GM12891 (cell line): ENCODE measurements at regions not wholly inside any gene's neighbourhood (a gene's known extent, or its start where the extent isn't known, plus 50 kb on each side); places are given as distances from the start of the nearest gene placed in this dataset.

Experiments used
- DNase-seq: peaks from one replicate; pipeline ENCODE4 v3.0.0; 2011; ENCODE audit warnings: low spot score; ENCODE audit not compliant: insufficient read length
- FAIRE-seq: peaks from 2 replicates; lab custom pipeline; 2011; peaks lifted over from hg19 to GRCh38; lab: Jason Lieb, UNC
- PAX5 ChIP-seq: IDR thresholded peaks from 2 replicates; pipeline ENCODE4 v1.6.1; 2011; ENCODE audit warnings: low read length, moderate library complexity, mild to moderate bottlenecking; ENCODE audit not compliant: insufficient read depth, severe bottlenecking
- POLR2A ChIP-seq: IDR thresholded peaks from 2 replicates; pipeline ENCODE4 v1.6.1; 2011; ENCODE audit warnings: low read depth, low read length, control low read depth
- POLR2AphosphoS5 ChIP-seq: IDR thresholded peaks from 2 replicates; pipeline ENCODE4 v1.6.1; 2011; ENCODE audit warnings: low read depth, low read length, control low read depth
- POU2F2 ChIP-seq: IDR thresholded peaks from 2 replicates; pipeline ENCODE4 v1.6.1; 2011; ENCODE audit warnings: low read depth, mild to moderate bottlenecking, control low read depth, low read length, moderate library complexity
- SPI1 ChIP-seq: IDR thresholded peaks from 2 replicates; pipeline ENCODE4 v1.6.1; 2011; ENCODE audit warnings: low read depth, low read length, control low read depth
- TAF1 ChIP-seq: IDR thresholded peaks from 2 replicates; pipeline ENCODE4 v1.6.1; 2011; ENCODE audit warnings: low read depth, low read length, control low read depth

GRCh38 chr4:32147446-32148085, 1427.4 kb downstream of the PCDH7 start:
- no peak for TF ChIP-seq POLR2A
- no peak for TF ChIP-seq POLR2AphosphoS5
- no peak for TF ChIP-seq PAX5
- no peak for TF ChIP-seq POU2F2
- no peak for TF ChIP-seq TAF1
- TF ChIP-seq SPI1, result no peak
- FAIRE-seq (no peak), DNase-seq (no peak)

GRCh38 chr4:32148111-32148666, 1428.0 kb downstream of the PCDH7 start:
- FAIRE-seq (no peak), DNase-seq (no peak)
- no peak for TF ChIP-seq SPI1
- TF ChIP-seq POLR2A, result no peak
- TF ChIP-seq PAX5, result no peak
- TF ChIP-seq POU2F2, result no peak

GRCh38 chr4:32158961-32159360, 1438.8 kb downstream of the PCDH7 start:
- no peak for DNase-seq
- TF ChIP-seq POU2F2 (no peak), SPI1 (no peak), POLR2A (no peak), POLR2AphosphoS5 (no peak), PAX5 (no peak), TAF1 (no peak)
- FAIRE-seq, result no peak

GRCh38 chr4:32161392-32161791, 1441.2 kb downstream of the PCDH7 start:
- FAIRE-seq (no peak), DNase-seq (no peak)
- TF ChIP-seq POU2F2 (no peak), TAF1 (no peak), SPI1 (no peak), POLR2A (no peak), PAX5 (no peak), POLR2AphosphoS5 (no peak)

GRCh38 chr4:32163125-32163524, 1443.0 kb downstream of the PCDH7 start:
- DNase-seq, result no peak
- no peak for TF ChIP-seq SPI1
- TF ChIP-seq POLR2A, result no peak
- no peak for TF ChIP-seq POU2F2
- TF ChIP-seq PAX5, result no peak
- no peak for TF ChIP-seq POLR2AphosphoS5
- no peak for TF ChIP-seq TAF1
- FAIRE-seq, result no peak

GRCh38 chr4:32169841-32170240, 1449.7 kb downstream of the PCDH7 start:
- TF ChIP-seq POU2F2 (no peak), SPI1 (no peak), POLR2A (no peak)
- FAIRE-seq (no peak), DNase-seq (no peak)

GRCh38 chr4:32172086-32172485, 1451.9 kb downstream of the PCDH7 start:
- DNase-seq (no peak), FAIRE-seq (no peak)
- TF ChIP-seq POLR2A (no peak), SPI1 (no peak), POU2F2 (no peak), PAX5 (no peak), POLR2AphosphoS5 (no peak), TAF1 (no peak)

- TF ChIP-seq POU2F2, result no peak
- no peak for TF ChIP-seq POLR2A
- no peak for TF ChIP-seq TAF1
- no peak for TF ChIP-seq SPI1
- no peak for TF ChIP-seq PAX5
- TF ChIP-seq POLR2AphosphoS5, result no peak
- no peak for FAIRE-seq
- DNase-seq, result no peak
These were observed 1452.6 kb downstream of the PCDH7 start for GRCh38 chr4:32172761-32173160.

GRCh38 chr4:32180086-32180485, 1459.9 kb downstream of the PCDH7 start:
- TF ChIP-seq POU2F2, result no peak
- no peak for TF ChIP-seq POLR2AphosphoS5
- TF ChIP-seq TAF1, result no peak
- no peak for TF ChIP-seq POLR2A
- TF ChIP-seq PAX5, result no peak
- TF ChIP-seq SPI1, result no peak
- no peak for DNase-seq
- no peak for FAIRE-seq

- TF ChIP-seq POU2F2, result no peak
- no peak for TF ChIP-seq PAX5
- TF ChIP-seq TAF1, result no peak
- no peak for TF ChIP-seq POLR2A
- no peak for TF ChIP-seq SPI1
- no peak for TF ChIP-seq POLR2AphosphoS5
- FAIRE-seq (no peak), DNase-seq (no peak)
These were observed 1464.0 kb downstream of the PCDH7 start for GRCh38 chr4:32184186-32184585.

GRCh38 chr4:32189130-32189529, 1469.0 kb downstream of the PCDH7 start:
- TF ChIP-seq POU2F2 (no peak), SPI1 (no peak), TAF1 (no peak), POLR2AphosphoS5 (no peak), PAX5 (no peak), POLR2A (no peak)
- DNase-seq (no peak), FAIRE-seq (no peak)
